ENCODE measurements at regions not wholly inside any gene's neighbourhood (a gene's known extent, or its start where the extent isn't known, plus 50 kb on each side); places are given as distances from the start of the nearest gene placed in this dataset.
"Not testable (repeated sequence)": the region's sequence is repeated elsewhere in the genome, so short reads cannot be mapped to it uniquely, and the experiment has no call there.

DNA sequence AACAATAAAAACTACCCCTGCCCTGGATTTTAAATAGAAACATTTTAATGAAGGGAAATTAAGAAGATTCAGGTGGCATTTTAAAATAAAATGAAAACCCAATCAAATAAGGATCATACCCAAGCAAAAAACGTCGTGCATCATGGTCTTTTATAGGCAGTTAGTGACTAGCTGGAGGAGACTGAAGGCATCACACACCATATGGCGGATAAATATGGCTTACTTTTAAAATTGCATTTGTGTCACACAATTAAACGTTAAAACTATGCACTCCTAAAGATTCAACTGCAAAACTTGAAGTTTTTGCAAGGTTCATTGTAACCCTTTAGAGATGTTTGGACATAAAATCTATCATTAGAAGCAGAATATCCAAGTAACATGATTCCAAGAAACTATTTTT lies 200.1 kb upstream of the NRG3 start:
- DNase-seq, result no peak

DNA sequence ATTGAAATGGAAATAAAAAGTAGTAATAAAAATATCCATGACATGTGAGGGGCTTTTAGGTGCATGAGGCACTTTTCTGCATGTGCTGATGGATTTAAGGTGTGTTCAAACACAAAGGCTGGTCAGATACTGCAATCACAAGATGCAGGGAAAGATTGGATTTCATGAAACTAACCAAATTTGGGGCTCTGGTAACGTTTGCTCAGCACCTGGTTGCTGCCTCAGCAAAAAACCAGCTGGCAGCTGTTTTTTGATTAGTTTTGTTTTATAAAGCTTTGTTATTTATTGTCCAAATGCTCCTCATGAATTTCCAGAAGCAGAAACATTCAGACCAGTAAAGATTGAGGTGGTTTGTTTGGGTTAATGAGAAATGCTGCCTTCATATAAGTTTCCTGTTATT lies 195.7 kb upstream of the NRG3 start:
- DNase-seq, result no peak

DNA sequence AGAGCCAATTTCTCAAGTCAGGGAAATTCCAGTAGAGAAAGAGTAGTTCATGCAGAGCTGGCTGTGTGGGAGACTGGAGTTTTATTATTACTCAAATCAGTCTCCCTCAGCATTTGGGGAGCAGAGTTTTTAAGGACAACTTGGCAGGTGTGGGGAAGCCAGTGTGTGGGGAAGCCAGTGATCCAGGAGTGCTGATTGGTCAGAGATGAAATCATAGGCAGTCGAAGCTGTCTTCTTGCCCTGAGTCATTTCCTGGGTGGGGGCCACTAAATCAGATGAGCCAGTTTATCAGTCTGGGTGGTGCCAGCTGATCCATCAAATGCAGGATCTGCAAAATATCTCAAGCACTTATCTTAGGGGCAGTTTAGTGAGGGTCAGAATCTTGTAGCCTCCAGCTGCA lies 194.6 kb upstream of the NRG3 start:
- DNase-seq, result no peak

DNA sequence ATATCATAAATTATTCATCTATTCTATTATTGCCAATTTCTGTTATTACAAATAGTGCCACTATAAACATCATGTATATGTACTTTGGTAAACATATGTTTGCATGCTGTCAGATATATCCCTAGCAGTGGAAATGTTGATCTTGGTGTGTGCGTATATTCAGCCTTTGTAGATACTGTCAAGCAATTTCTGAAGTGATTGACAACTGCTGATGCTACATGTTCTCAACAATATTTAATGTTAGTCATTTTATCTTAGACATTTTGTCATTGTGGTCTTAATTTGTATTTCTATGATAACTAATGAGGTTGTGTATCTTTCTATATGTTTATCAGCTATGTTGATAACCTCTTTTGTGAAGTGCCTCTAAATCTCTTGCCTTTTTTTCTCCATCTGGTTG lies 186.5 kb upstream of the NRG3 start:
- no peak for DNase-seq

DNA sequence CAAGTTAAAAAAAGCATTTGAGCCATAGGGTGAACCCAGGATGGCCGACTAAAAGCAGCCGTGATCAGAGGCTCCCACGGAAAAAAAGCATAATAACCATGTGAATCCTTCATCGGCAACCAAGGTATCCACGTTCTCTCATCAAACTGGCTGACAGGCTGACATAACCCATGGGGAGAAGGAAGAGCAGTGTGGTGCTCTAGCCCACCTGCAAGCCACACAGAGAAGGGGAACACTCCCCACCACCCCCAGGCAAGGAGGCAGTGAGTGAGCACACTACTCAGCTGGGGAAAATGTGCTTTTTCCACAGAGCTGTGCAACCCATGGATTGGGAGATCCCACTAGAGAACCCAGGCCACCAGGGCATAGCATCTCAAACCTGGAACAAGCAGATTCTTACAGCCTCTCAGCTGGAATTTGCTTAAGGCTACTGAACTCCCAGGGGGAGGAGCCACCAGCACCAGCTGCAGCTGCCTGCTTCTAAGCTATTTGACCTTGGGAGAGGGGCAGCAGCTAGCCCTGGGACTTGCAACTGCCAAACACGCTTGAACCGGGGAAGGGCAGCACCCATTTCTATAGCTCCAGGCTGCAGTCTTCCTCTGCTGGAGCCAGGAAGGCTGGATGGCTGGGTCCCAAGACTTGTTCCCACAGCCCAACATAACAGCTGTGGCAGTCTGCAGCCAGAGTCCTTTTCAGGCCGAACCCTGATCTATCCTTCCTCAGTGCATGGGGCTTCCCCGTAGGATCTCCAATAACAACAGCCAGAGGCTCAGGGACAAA lies 178.2 kb upstream of the NRG3 start:
- no peak for DNase-seq

DNA sequence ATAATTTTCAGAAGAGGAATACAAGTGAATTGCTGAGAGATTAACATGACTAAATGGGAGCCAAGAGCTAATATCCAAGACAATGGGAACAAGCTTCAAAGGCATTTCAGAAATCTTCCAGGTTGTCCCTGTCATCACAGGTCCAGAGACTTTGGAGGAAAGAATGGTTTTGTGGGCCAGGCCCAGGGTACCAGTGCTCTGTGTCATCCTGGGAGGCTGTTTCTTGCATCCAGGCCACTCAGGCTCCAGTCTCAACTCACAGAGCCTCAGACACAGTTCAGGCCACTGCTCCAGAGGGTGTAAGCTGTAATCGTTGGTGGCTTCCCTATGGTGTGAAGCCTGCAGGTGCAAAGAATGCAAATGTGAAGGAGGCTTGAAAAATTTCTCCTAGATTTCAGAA lies 170.4 kb upstream of the NRG3 start:
- no peak for DNase-seq

DNA sequence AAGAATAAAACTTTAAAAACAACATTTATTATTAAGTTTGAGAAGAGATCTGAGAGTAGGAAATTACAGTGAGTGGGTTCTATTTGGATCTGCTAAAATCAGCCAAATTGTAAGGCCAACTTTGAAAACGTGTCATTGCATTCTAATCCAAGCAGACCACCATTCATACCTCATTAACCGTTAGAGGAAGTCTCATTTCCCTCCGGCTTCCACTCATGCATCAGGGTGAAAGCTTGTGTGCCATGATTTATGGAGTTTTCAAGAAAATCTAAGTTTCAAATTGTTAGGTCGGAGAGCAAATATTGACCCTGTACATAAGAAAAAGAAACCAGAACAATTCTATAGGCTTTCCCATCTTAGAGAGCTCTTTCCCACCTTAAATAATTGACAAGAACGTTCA lies 166.6 kb upstream of the NRG3 start:
- no peak for DNase-seq

DNA sequence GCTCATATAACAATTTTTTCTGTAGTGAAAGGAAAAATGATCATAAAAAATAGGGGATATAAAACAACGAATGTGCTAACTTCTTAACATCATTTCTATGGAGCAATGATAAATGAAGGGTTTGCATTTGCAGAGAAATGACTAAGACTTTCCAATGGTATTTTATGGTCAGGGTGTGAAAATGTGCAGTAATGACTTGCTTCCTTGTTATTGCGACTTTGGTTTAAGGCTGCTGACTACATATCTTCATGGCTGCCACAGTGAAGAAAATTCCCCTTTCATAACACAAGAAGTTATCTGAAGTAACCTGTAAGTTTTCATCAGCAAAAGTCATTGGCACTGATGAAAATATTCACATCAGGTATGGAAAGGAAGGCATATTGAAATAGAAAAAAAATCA lies 166.1 kb upstream of the NRG3 start:
- no peak for DNase-seq

DNA sequence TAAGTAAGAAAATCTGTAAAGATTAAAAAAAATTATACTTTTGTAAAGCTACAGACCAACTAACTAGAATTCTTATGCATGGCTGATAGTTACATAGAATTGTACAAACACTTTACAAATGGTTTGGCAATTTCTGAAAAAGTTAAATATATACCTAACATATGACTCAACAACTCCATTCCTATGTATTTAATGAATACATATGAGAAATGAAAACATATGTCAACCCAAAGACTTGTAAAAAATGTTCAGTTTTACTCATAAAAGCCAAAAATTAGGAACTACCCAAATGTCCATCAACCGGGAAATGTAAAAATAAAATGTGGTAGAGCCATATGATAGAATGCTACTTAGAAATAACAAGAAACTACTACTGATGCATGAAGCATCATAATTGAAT lies 152.6 kb upstream of the NRG3 start:
- no peak for DNase-seq

DNA sequence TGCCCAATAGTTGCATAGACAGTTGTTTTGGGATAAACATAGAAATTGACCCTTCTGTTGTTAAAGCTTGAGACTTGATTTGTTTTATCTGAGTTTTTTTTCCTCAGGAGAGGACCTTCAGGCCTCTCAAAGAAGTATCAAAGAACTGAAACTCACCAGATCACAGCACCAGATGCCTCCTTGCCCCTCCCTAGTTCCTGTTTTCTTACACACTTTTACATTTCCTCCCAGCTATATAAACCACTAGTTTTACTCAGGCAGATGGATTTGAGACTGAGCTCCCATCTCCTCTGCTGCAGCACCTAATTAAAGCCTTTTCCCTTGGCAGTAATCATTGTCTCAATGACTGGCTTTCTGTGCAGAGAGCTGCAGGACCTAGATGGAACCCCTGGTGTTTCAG lies 150.6 kb upstream of the NRG3 start:
- DNase-seq, result no peak

DNA sequence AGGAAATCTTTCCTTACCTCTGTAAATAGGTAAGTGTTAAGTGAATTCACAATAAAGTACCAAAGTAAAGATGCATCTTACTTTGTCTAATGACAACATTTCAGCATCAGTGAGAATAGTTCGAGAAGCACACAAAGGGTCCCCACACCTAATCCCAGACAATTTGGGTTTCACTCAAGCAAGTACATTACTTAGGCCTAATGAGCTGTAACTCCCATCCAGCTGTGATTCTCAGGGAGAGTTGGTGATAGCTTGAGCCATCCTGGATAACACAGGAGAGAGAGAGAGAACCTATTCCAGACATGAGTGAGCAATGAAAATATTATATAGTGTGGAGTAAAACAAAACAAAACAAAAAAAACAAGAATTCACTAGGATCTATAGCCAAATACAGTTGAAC lies 149.1 kb upstream of the NRG3 start:
- no peak for DNase-seq

DNA sequence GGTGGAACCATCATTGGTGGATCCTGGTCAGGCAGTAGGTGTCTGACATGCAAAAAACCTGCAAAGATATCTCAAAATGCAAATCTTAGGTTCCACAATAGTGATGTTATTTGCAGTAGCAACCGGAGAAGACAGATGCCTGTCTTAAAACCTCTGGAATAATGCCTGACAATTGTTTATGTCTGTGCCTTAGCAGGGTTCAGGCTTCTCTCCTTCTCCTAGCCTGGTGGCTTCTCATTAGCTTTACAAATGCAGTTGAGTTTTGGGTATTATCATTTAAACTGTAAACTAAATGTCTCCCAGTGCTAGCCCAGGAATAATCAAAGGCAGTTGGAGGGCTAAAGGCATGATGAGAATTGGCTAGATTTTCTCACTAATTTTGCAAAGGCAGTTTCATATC lies 146.3 kb upstream of the NRG3 start:
- DNase-seq, result no peak

DNA sequence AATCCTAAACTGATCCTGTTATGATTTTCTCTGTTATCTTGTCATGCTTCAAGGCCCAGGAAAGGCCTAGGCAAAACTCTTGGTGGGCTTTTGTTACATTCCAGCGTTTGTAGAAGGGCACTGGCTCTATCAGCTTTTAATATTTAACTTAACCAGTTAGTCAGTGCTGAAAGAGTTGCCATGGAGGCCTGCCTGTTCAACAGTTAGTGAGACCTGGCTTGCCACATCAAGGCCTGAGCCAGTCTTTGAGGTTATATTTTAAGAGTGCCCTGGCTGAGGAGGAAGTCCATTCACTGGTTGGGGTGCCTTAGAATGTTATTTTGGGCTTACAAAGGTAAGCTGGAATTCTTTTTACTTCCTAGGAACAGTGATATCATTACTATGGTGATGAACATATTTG lies 144.1 kb upstream of the NRG3 start:
- DNase-seq, result no peak

DNA sequence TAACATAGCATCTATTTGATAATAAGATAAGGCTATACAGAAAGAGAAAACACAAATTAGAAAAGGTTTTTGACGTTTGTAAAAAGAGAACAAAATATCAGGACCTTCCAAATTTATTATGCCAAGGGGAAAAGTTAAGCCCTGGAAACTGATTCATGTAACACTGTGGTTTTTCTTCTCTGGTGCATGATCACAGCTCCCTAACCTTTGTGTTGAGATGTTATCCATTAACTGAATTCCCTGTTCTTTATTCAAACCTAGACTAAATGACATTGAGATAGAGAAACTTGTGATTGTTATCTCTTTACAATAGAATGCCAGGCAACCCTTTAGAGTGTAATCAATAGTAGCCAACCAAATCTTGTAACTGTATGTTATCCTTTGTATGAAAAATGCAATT lies 141.5 kb upstream of the NRG3 start:
- DNase-seq, result no peak

DNA sequence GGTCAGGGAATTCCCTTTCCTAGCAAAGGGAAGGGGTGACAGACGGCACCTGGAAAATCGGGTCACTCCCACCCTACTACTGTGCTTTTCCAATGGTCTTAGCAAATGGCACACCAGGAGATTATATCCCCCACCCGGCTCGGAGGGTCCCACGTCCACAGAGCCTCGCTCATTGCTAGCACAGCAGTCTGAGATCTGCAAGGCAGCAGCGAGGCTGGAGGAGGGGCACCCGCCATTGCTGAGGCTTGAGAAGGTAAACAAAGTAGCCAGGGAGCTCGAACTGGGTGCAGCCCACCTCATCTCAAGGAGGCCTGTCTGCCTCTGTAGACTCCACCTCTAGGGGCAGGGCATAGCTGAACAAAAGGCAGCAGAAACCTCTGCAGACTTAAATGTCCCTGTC lies 139.8 kb upstream of the NRG3 start:
- DNase-seq, result not testable (repeated sequence)

DNA sequence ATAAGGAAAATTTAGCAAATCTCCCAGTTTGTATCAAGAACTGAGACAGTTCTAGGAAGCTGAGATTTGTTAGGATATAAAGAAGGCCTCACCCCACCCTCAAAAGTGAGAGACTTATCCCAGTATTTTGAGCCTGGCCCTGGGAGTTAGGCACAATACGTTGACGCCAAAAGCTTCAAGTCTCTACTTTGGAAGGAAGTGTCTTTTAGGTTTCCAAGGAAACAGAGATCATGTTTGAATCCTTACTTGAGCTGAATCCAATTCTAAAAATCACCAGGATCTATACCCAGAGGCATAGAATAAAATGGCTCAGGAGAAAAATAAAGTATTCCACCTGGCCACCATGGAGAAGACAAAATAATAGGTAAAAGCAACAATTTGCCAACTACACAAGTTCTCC lies 115.9 kb upstream of the NRG3 start:
- DNase-seq, result no peak

DNA sequence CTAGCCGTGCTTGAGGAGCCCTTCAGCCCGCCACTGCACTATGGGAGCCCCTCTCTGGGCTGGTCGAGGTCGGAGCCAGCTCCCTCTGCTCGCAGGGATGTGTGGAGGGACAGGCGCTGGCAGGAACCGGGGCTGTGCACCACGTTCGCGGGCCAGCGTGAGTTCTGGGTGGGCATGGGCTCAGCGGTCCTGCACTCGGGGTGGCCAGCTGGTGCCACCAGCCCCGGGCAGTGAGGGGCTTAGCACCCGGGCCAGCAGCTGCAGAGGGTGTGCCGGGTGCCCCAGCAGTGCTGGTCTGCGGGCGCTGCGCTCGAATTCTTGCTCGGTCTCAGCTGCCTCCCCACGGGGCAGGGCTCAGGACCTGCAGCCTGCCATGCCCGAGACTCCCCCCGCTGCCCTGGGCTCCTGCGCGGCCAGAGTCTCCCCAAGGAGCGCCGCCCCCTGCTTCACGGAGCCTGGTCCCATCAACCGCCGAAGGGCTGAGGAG lies 90.8 kb upstream of the NRG3 start:
- DNase-seq, result no peak

DNA sequence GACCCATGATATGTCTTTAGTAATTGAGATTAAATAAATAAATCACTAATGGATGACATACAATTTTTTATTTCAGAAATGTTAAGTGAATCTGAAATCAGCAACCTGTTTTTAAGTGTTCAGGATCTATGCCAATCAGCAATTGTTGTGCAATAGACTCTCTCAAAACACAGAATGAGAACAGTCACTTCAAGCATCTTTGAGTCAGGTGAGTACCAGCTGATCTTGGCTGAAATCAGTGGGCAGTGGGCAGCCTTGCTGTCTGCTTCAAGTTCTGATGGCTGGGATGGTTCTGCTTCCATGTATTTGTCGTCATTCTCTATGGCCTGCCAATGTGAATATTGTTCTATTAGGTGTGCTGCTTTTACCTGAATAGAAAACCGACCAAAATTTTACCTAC lies 82.3 kb upstream of the NRG3 start:
- DNase-seq, result no peak

DNA sequence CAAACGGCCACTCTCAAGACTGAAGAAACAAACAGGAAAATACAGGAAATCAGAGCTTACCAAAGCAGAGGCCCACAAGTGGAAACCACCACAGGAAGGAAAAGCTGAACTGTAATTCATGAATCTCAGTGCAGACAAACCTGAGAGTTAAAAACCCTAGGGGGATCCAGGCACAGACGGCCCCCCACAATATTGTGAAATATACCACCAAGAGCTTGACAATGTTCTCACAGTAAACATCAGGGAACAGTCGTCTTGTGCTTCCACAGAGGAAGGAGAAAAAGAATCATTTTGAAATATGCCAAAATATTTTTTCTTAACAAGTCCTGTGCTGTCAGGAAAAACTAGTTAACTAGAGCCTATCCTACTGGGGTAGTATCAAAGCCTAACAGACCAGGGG lies 68.2 kb upstream of the NRG3 start:
- DNase-seq, result no peak

DNA sequence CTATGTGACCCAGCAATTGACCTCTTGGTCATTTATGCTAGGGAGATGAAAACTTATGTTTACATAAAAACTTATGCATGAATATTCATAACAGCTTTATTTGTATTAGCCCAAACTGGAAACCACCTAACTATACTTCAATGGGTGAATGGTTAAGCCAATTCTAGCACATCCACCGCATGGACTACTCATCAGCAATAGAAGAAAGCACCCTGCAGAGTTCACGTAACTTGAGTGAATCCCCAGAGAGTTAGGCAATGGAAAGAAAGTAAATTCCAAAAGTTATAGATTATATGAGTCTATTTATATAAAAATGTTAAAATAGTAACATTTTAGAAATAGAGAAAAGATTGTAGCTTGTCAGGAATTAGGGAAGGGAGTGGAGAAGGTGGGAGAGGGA lies 60.2 kb upstream of the NRG3 start:
- no peak for DNase-seq

DNA sequence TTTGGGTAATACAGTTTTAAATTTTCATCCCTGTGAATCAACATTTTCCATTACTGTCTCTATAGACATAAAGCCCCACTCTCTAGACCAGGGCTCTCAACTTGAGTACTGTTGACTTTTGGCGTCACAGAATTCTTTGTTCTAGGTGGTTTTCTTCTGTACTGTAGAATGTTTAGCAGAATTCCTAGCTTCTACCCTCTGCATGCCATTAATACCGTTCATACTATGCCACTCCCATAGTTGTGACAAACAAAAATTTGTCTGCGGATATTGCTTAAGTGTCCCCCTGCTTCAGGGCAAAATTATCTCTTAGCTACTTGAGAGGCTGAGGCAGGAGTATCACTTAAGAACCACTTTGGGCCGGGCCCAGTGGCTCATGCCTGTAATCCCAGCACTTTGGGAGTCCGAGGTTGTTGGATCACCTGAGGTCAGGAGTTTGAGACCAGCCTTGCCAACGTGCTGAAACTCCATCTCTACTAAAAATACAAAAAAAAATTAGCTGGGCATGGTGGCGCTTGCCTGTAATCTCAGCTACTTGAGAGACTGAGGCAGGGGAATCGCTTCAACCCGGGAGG lies 57.3 kb upstream of the NRG3 start:
- no peak for DNase-seq

DNA sequence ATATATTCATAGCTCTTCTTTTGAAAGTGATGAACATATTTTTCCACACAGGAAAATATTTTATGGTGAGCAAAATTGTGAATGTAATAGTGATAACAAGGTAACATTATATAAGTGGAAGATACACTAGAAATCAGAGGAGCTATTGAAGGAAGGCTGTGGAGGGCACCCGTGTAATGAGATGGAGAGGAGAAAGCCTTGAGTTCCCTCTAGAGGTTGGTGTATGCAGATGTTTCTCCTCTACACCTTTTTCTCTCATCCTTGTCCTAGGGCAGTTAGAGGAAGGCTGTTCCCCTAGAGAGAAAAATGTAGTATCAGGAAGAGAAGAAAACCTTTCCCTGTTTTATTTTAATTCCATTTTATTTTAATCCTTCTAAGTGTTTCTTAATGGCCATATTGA lies 54.6 kb upstream of the NRG3 start:
- DNase-seq, result no peak

All from activated T-cell treated with anti-CD3 and anti-CD28 coated beads, Interleukin-2, amount 50 U/mL, for 1 hour (primary cell).